SK-N-SH treated with all-trans-retinoic acid at 6 μM for 48 hours (cell line): ENCODE measurements at regions not wholly inside any gene's neighbourhood (a gene's known extent, or its start where the extent isn't known, plus 50 kb on each side); places are given as distances from the start of the nearest gene placed in this dataset.

Experiments used
- GLIS3 ChIP-seq: fragments of 250-450 bp; sonication (Bioruptor Pico); IDR thresholded peaks from 2 replicates; pipeline ENCODE4 v1.5.0; 2020; ENCODE audit warnings: mild to moderate bottlenecking, moderate library complexity
- ZNF565 ChIP-seq: fragments of 450-650 bp; formaldehyde crosslinking; conservative IDR thresholded peaks from 2 replicates; pipeline ENCODE4 v1.5.0; 2020; ENCODE audit warnings: low read depth, mild to moderate bottlenecking, moderate library complexity
- TF ChIP-seq, protein P1 (sequence below): fragments of 250-450 bp; sonication (Bioruptor Pico); IDR thresholded peaks from 2 replicates; pipeline ENCODE4 v1.8.0; 2021; ENCODE audit warnings: low read depth, mild to moderate bottlenecking, moderate library complexity, borderline replicate concordance
- TF ChIP-seq, protein P2 (sequence below): fragments of 250-450 bp; sonication (Bioruptor Pico); IDR thresholded peaks from 2 replicates; pipeline ENCODE4 v1.5.1; 2020; ENCODE audit warnings: low read depth, mild to moderate bottlenecking, moderate library complexity

DNA sequence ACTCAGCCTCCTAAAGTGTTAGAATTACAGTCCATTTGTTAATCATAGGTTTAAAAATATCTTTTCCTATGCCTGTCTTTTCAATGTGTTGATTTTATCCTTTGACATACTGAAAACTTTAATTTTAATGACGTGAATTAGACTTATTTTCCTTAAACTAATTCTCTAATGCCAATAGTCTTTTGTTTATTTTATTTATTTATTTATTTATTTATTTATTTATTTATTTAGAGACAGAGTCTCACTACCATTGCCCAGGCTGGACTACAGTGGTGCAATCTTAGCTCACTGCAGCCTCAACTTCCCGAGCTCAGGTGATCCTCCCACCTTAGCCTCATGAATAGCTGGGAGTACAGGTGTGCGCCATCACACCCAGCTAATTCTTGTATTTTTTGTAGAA, 694.5 kb downstream of the TRHDE start:
- TF ChIP-seq GLIS3 (CRISPR knock-in tag) (no peak), ZNF565 (CRISPR knock-in tag) (no peak)
- TF ChIP-seq, protein P1, sequence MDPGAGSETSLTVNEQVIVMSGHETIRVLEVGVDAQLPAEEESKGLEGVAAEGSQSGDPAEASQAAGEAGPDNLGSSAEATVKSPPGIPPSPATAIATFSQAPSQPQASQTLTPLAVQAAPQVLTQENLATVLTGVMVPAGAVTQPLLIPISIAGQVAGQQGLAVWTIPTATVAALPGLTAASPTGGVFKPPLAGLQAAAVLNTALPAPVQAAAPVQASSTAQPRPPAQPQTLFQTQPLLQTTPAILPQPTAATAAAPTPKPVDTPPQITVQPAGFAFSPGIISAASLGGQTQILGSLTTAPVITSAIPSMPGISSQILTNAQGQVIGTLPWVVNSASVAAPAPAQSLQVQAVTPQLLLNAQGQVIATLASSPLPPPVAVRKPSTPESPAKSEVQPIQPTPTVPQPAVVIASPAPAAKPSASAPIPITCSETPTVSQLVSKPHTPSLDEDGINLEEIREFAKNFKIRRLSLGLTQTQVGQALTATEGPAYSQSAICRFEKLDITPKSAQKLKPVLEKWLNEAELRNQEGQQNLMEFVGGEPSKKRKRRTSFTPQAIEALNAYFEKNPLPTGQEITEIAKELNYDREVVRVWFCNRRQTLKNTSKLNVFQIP = no peak
- TF ChIP-seq, protein P2, sequence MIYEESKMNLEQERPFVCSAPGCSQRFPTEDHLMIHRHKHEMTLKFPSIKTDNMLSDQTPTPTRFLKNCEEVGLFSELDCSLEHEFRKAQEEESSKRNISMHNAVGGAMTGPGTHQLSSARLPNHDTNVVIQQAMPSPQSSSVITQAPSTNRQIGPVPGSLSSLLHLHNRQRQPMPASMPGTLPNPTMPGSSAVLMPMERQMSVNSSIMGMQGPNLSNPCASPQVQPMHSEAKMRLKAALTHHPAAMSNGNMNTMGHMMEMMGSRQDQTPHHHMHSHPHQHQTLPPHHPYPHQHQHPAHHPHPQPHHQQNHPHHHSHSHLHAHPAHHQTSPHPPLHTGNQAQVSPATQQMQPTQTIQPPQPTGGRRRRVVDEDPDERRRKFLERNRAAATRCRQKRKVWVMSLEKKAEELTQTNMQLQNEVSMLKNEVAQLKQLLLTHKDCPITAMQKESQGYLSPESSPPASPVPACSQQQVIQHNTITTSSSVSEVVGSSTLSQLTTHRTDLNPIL (CRISPR knock-in tag) = no peak
